GM13976 (cell line): ENCODE measurements at regions not wholly inside any gene's neighbourhood (a gene's known extent, or its start where the extent isn't known, plus 50 kb on each side); places are given as distances from the start of the nearest gene placed in this dataset.

Source experiments
- DNase-seq: peaks from one replicate; pipeline ENCODE4 v3.0.0; 2012; ENCODE audit warnings: low spot score
- CTCF ChIP-seq: IDR thresholded peaks from 2 replicates; pipeline ENCODE4 v1.5.1; 2012; ENCODE audit warnings: borderline replicate concordance, mild to moderate bottlenecking; ENCODE audit not compliant: insufficient read depth; ENCODE audit errors: extremely low read depth, missing control alignments, control extremely low read depth
- in situ Hi-C: fragments of 300-500 bp; cut with MboI; formaldehyde crosslinking; loops from one replicate; pipeline ENCODE4 v1.12.0; 2022; ENCODE audit warnings: low sequenced_read_pairs, mixed read lengths, inconsistent platforms; ENCODE audit not compliant: unreplicated experiment

GRCh38 chr20:60986506-60987156 lies 265.4 kb upstream of the CDH4 start:
- DNase-seq = no peak
- no peak for TF ChIP-seq CTCF
- in situ Hi-C loops = no loop called here

- no peak for DNase-seq
- no peak for TF ChIP-seq CTCF
- in situ Hi-C loops = no loop called here
Measured at GRCh38 chr20:60990061-60990460, 262.0 kb upstream of the CDH4 start.

- no peak for DNase-seq
- no peak for TF ChIP-seq CTCF
- in situ Hi-C loops = no loop called here
Measured at GRCh38 chr20:60990643-60991042, 261.4 kb upstream of the CDH4 start.

GRCh38 chr20:60993433-60994044 lies 258.5 kb upstream of the CDH4 start:
- in situ Hi-C loops = no loop called here
- no peak for DNase-seq
- no peak for TF ChIP-seq CTCF

- in situ Hi-C loops = no loop called here
- no peak for TF ChIP-seq CTCF
- no peak for DNase-seq
Measured at GRCh38 chr20:60999250-60999649, 252.8 kb upstream of the CDH4 start.

- in situ Hi-C loops = no loop called here
- no peak for TF ChIP-seq CTCF
- no peak for DNase-seq
Measured at GRCh38 chr20:61002090-61002489, 250.0 kb upstream of the CDH4 start.
